GM23248 (cell line): ENCODE measurements at regions not wholly inside any gene's neighbourhood (a gene's known extent, or its start where the extent isn't known, plus 50 kb on each side); places are given as distances from the start of the nearest gene placed in this dataset.
"Not testable (repeated sequence)": the region's sequence is repeated elsewhere in the genome, so short reads cannot be mapped to it uniquely, and the experiment has no call there.

Source experiments
- EZH2 ChIP-seq: fragments of 200-600 bp; sonication (generic); IDR thresholded peaks from 2 replicates; pipeline ENCODE4 v1.6.1; 2018; ENCODE audit warnings: antibody characterized with exemption, mild to moderate bottlenecking; ENCODE audit not compliant: insufficient read depth, poor library complexity, severe bottlenecking
- EZH2phosphoT487 ChIP-seq: fragments of 200-600 bp; sonication (generic); IDR thresholded peaks from 2 replicates; pipeline ENCODE4 v1.6.1; 2018; ENCODE audit warnings: antibody characterized with exemption, moderate library complexity, mild to moderate bottlenecking, low read depth; ENCODE audit not compliant: insufficient read depth

DNA sequence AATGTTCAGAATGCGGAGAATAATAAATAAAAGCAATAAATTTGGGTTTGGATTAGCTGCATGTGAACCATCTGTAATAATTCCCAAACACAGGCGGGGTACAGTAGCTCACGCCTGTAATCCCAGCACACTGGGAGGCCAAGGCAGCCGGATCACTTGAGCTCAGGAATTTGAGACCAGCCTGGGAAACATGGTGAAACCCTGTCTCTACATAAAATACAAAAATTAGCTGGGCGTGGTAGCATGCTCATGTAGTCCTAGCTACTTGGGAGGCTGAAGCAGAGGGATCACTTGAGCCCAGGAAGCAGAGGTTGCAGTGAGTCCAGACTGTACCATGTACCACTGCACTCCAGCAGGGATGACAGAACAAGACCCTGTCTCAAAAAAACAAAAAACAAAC is 53.9 kb upstream of the KCTD7 start:
- TF ChIP-seq EZH2, EZH2phosphoT487: not testable (repeated sequence)
